Fibroblast of lung (primary cell): ENCODE measurements at regions not wholly inside any gene's neighbourhood (a gene's known extent, or its start where the extent isn't known, plus 50 kb on each side); places are given as distances from the start of the nearest gene placed in this dataset.

Experiments
- DNase-seq, 2 donors: peaks; one replicate each; pipeline versions ENCODE4 v3.0.0 to v3.0.0-alpha.2; 2010; ENCODE audit warnings: low read depth in 2 of 2
- H2AFZ ChIP-seq: 2 replicates; pipeline ENCODE4 v1.5.1; 2012; ENCODE audit warnings: low read length, control low read depth, inconsistent platforms
- H3K27ac ChIP-seq: 2 replicates; pipeline ENCODE4 v1.5.1; 2011; ENCODE audit warnings: low read length, control low read depth; ENCODE audit not compliant: insufficient read depth
- H3K27me3 ChIP-seq: 2 replicates; pipeline ENCODE4 v1.5.1; 2011; ENCODE audit warnings: mild to moderate bottlenecking, low read length; ENCODE audit not compliant: control insufficient read depth, insufficient read depth
- H3K36me3 ChIP-seq: 2 replicates; pipeline ENCODE4 v1.5.1; 2011; ENCODE audit warnings: low read length; ENCODE audit not compliant: control insufficient read depth, insufficient read depth
- H3K4me1 ChIP-seq: 2 replicates; pipeline ENCODE4 v1.5.1; 2011; ENCODE audit warnings: low read length; ENCODE audit not compliant: control insufficient read depth, insufficient read depth; ENCODE audit errors: extremely low read depth
- H3K4me2 ChIP-seq: 2 replicates; pipeline ENCODE4 v1.5.1; 2011; ENCODE audit warnings: low read length, control low read depth; ENCODE audit not compliant: insufficient read depth; ENCODE audit errors: extremely low read depth
- H3K4me3 ChIP-seq, 4 experiments: fragments of 200-600 bp in 1 of 4; sonication (generic) in 1 of 4; replicated peaks in 1 of 4; 2 replicates each; pipeline ENCODE4 v1.5.1; 2011 to 2016; ENCODE audit warnings: low read length in 4 of 4, low read depth in 3 of 4, mild to moderate bottlenecking in 3 of 4, control low read depth in 2 of 4, inconsistent platforms in 1 of 4, mixed read lengths in 1 of 4; ENCODE audit not compliant: insufficient read depth in 1 of 4; ENCODE audit errors: control extremely low read depth in 1 of 4
- H3K79me2 ChIP-seq: 2 replicates; pipeline ENCODE4 v1.5.1; 2012; ENCODE audit warnings: mild to moderate bottlenecking, low read length, inconsistent platforms; ENCODE audit not compliant: control insufficient read depth, insufficient read depth
- H3K9ac ChIP-seq: 2 replicates; pipeline ENCODE4 v1.5.1; 2011; ENCODE audit warnings: mild to moderate bottlenecking, low read length, control low read depth; ENCODE audit not compliant: insufficient read depth
- H3K9me3 ChIP-seq: 2 replicates; pipeline ENCODE4 v1.5.1; 2012; ENCODE audit warnings: low read depth, low read length; ENCODE audit not compliant: control insufficient read depth, insufficient read depth
- H4K20me1 ChIP-seq: 2 replicates; pipeline ENCODE4 v1.5.1; 2011; ENCODE audit warnings: low read length; ENCODE audit not compliant: control insufficient read depth, insufficient read depth; ENCODE audit errors: extremely low read depth
- EZH2 ChIP-seq: IDR thresholded peaks from 2 replicates; pipeline ENCODE4 v1.5.1; 2012; ENCODE audit warnings: low read length, control low read depth, mild to moderate bottlenecking; ENCODE audit errors: missing control alignments
- TF ChIP-seq, protein P1 (sequence below), 2 donors: IDR thresholded peaks in 1 of 2; conservative IDR thresholded peaks in 1 of 2; 1 replicate in 1 of 2; 2 replicates in 1 of 2; pipeline ENCODE4 v1.5.1; 2011 to 2012; ENCODE audit warnings: low read length in 2 of 2, control low read depth in 1 of 2, inconsistent platforms in 1 of 2, low read depth in 1 of 2, mild to moderate bottlenecking in 1 of 2

GRCh38 chr6:169064194-169064593 is 189.5 kb downstream of the THBS2 start:
- H2AFZ ChIP-seq = no peak overlapping the region

DNA sequence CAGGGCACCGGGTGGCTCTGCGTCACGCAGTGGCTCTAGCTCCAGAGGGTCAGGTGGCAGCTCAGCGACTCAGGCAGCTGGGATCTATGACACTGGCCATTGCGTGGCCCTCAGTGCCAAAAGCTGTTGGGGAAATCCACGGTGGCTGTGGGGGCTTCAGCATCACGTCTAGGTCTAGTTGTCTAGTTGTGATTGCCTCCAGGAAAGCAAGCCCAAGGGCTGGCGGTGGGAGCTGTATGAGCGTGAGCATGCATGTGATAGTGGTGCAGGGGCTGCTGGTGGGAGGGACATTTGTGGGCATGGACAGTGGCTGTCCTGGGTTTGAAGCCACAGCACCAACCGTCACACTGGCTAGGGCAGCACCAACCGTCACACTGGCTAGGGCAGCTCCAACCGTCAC is 191.4 kb downstream of the THBS2 start:
- H3K4me1 ChIP-seq = no peaks in the 10 kb centered on the region
- no peak overlapping the region for H3K4me3 ChIP-seq
- no peaks in the 10 kb centered on the region for H3K9me3 ChIP-seq
- no peak overlapping the region for H2AFZ ChIP-seq
- no peak overlapping the region for H3K4me2 ChIP-seq
- TF ChIP-seq, protein P1, sequence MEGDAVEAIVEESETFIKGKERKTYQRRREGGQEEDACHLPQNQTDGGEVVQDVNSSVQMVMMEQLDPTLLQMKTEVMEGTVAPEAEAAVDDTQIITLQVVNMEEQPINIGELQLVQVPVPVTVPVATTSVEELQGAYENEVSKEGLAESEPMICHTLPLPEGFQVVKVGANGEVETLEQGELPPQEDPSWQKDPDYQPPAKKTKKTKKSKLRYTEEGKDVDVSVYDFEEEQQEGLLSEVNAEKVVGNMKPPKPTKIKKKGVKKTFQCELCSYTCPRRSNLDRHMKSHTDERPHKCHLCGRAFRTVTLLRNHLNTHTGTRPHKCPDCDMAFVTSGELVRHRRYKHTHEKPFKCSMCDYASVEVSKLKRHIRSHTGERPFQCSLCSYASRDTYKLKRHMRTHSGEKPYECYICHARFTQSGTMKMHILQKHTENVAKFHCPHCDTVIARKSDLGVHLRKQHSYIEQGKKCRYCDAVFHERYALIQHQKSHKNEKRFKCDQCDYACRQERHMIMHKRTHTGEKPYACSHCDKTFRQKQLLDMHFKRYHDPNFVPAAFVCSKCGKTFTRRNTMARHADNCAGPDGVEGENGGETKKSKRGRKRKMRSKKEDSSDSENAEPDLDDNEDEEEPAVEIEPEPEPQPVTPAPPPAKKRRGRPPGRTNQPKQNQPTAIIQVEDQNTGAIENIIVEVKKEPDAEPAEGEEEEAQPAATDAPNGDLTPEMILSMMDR (conservative IDR thresholded peaks at IDR 0.05 in 1 of 2, IDR thresholded peaks at IDR 0.05 in 1 of 2; ENCODE audit: low read depth in 1 of 2, low read length in 2 of 2) = no peak
- no peak for TF ChIP-seq EZH2
- H3K79me2 ChIP-seq = no peaks in the 10 kb centered on the region
- H3K27ac ChIP-seq = no peak overlapping the region
- no peaks in the 10 kb centered on the region for H4K20me1 ChIP-seq
- no peak for DNase-seq
- H3K27me3 ChIP-seq = no peaks in the 10 kb centered on the region
- no peak overlapping the region for H3K9ac ChIP-seq
- no peaks in the 10 kb centered on the region for H3K36me3 ChIP-seq

More at GRCh38 chr6:169064194-169064593, 189.5 kb downstream of the THBS2 start:
- Histone ChIP-seq H3K27ac (no peak overlapping the region), H3K27me3 (no peaks in the 10 kb centered on the region), H3K79me2 (no peaks in the 10 kb centered on the region), H3K4me3 (no peak overlapping the region), H3K9me3 (no peaks in the 10 kb centered on the region), H3K4me1 (no peaks in the 10 kb centered on the region), H3K36me3 (no peaks in the 10 kb centered on the region), H3K9ac (no peak overlapping the region), H3K4me2 (no peak overlapping the region), H4K20me1 (no peaks in the 10 kb centered on the region)
- TF ChIP-seq, protein P1 (conservative IDR thresholded peaks at IDR 0.05 in 1 of 2, IDR thresholded peaks at IDR 0.05 in 1 of 2; ENCODE audit: low read depth in 1 of 2, low read length in 2 of 2) = no peak
- TF ChIP-seq EZH2 = no peak
- no peak for DNase-seq

DNA sequence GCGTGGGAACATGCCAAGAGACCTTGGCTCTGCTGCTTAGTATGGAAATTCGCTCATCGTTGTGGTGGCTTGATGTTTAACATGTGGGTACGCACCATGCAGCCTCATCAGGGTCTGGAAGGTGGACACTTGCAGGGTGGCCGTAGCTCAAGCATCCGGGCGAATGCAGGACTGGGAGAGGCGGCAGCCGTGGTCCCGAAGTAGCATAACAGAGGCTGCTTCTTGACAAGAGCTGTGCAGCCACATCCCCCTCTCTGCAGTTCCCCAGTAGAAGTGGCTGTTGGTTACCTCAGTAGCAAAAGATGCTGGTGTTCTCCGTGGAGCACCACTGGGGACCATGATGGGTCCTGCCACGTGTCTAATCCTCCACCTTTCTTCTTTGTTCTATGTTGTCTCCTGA is 195.0 kb downstream of the THBS2 start:
- H3K79me2 ChIP-seq = no peaks in the 10 kb centered on the region
- no peak overlapping the region for H2AFZ ChIP-seq
- H3K4me1 ChIP-seq = no peaks in the 10 kb centered on the region
- TF ChIP-seq, protein P1 (conservative IDR thresholded peaks at IDR 0.05 in 1 of 2, IDR thresholded peaks at IDR 0.05 in 1 of 2; ENCODE audit: low read depth in 1 of 2, low read length in 2 of 2) = no peak
- no peak for TF ChIP-seq EZH2
- no peak overlapping the region for H3K4me3 ChIP-seq
- H3K9ac ChIP-seq = no peak overlapping the region
- no peak for DNase-seq
- no peaks in the 10 kb centered on the region for H3K27me3 ChIP-seq
- no peak overlapping the region for H3K4me2 ChIP-seq
- H3K36me3 ChIP-seq = no peaks in the 10 kb centered on the region
- H3K9me3 ChIP-seq = no peaks in the 10 kb centered on the region
- H3K27ac ChIP-seq = no peak overlapping the region
- no peaks in the 10 kb centered on the region for H4K20me1 ChIP-seq
